HepG2 (cell line): ENCODE measurements at regions not wholly inside any gene's neighbourhood (a gene's known extent, or its start where the extent isn't known, plus 50 kb on each side); places are given as distances from the start of the nearest gene placed in this dataset.

Source experiments
- CHCHD3 ChIP-seq: sonication (generic); formaldehyde crosslinking; IDR thresholded peaks from 2 replicates; pipeline ENCODE4 v1.8.0; 2022; ENCODE audit warnings: mild to moderate bottlenecking, missing genetic modification reagents, moderate library complexity
- ELF1 ChIP-seq: sonication (generic); formaldehyde crosslinking; IDR thresholded peaks from 2 replicates; pipeline ENCODE4 v1.4.0; 2020; ENCODE audit warnings: missing genetic modification reagents
- ETV5 ChIP-seq: IDR thresholded peaks from 2 replicates; pipeline ENCODE4 v1.6.1; 2018; ENCODE audit warnings: missing biosample characterization, missing genetic modification reagents, inconsistent platforms, borderline replicate concordance
- FOXA1 ChIP-seq, 2 experiments: fragments of 450-650 bp in 1 of 2; sonication (generic) in 1 of 2; formaldehyde crosslinking in 1 of 2; IDR thresholded peaks; 2 replicates each; pipeline versions ENCODE4 v1.4.0 to v1.6.1; 2016 to 2020; ENCODE audit warnings: missing genetic modification reagents in 1 of 2
- GABPB1 ChIP-seq: IDR thresholded peaks from 2 replicates; pipeline ENCODE4 v1.6.1; 2016; ENCODE audit warnings: mild to moderate bottlenecking, missing genetic modification reagents, moderate library complexity, missing compliant biosample characterization
- GATAD1 ChIP-seq: IDR thresholded peaks from 2 replicates; pipeline ENCODE4 v1.6.1; 2016; ENCODE audit warnings: missing genetic modification reagents, missing compliant biosample characterization
- IKZF1 ChIP-seq: fragments of 450-650 bp; IDR thresholded peaks from 2 replicates; pipeline ENCODE4 v1.7.1; 2016
- JUN ChIP-seq: sonication (generic); formaldehyde crosslinking; IDR thresholded peaks from 2 replicates; pipeline ENCODE4 v1.4.0; 2020; ENCODE audit warnings: mild to moderate bottlenecking, missing genetic modification reagents
- KAT8 ChIP-seq: IDR thresholded peaks from 2 replicates; pipeline ENCODE4 v1.6.1; 2016; ENCODE audit warnings: missing genetic modification reagents, missing compliant biosample characterization
- LRRFIP1 ChIP-seq: sonication (generic); formaldehyde crosslinking; conservative IDR thresholded peaks from 2 replicates; pipeline ENCODE4 v1.4.0; 2020; ENCODE audit warnings: missing genetic modification reagents
- MTF2 ChIP-seq: sonication (generic); formaldehyde crosslinking; IDR thresholded peaks from 2 replicates; pipeline ENCODE4 v1.5.0; 2020; ENCODE audit warnings: missing genetic modification reagents, borderline replicate concordance
- MXD1 ChIP-seq: sonication (generic); formaldehyde crosslinking; IDR thresholded peaks from 2 replicates; pipeline ENCODE4 v1.4.0; 2020; ENCODE audit warnings: mild to moderate bottlenecking, missing genetic modification reagents
- MYC ChIP-seq: sonication (generic); formaldehyde crosslinking; IDR thresholded peaks from 2 replicates; pipeline ENCODE4 v1.9.0; 2021; ENCODE audit warnings: missing genetic modification reagents, borderline replicate concordance
- NR2C2 ChIP-seq: sonication (generic); formaldehyde crosslinking; IDR thresholded peaks from 2 replicates; pipeline ENCODE4 v1.4.0; 2020; ENCODE audit warnings: missing genetic modification reagents, mild to moderate bottlenecking, moderate library complexity, borderline replicate concordance
- ZFY ChIP-seq: sonication (generic); formaldehyde crosslinking; IDR thresholded peaks from 2 replicates; pipeline ENCODE4 v1.4.0; 2020; ENCODE audit warnings: missing genetic modification reagents
- ZNF121 ChIP-seq: sonication (generic); formaldehyde crosslinking; IDR thresholded peaks from 2 replicates; pipeline ENCODE4 v1.5.0; 2020; ENCODE audit warnings: mild to moderate bottlenecking, missing genetic modification reagents
- ZNF180 ChIP-seq: sonication (generic); formaldehyde crosslinking; IDR thresholded peaks from 2 replicates; pipeline ENCODE4 v1.4.0; 2020; ENCODE audit warnings: low read depth, missing genetic modification reagents, borderline replicate concordance
- ZNF276 ChIP-seq: sonication (generic); formaldehyde crosslinking; IDR thresholded peaks from 2 replicates; pipeline ENCODE4 v1.4.0; 2020; ENCODE audit warnings: mild to moderate bottlenecking, low read depth, missing genetic modification reagents
- ZNF547 ChIP-seq: sonication (generic); formaldehyde crosslinking; IDR thresholded peaks from 2 replicates; pipeline ENCODE4 v1.5.1; 2020; ENCODE audit warnings: mild to moderate bottlenecking, missing genetic modification reagents
- ZNF597 ChIP-seq: sonication (generic); formaldehyde crosslinking; IDR thresholded peaks from 2 replicates; pipeline ENCODE4 v1.5.0; 2020; ENCODE audit warnings: missing genetic modification reagents
- ZNF660 ChIP-seq: sonication (generic); formaldehyde crosslinking; IDR thresholded peaks from 2 replicates; pipeline ENCODE4 v1.5.1; 2020; ENCODE audit warnings: mild to moderate bottlenecking, low read depth, missing genetic modification reagents, borderline replicate concordance
- ZNF713 ChIP-seq: sonication (generic); formaldehyde crosslinking; IDR thresholded peaks from 2 replicates; pipeline ENCODE4 v1.4.0; 2020; ENCODE audit warnings: mild to moderate bottlenecking, missing genetic modification reagents
- ZNF724P ChIP-seq: sonication (generic); formaldehyde crosslinking; IDR thresholded peaks from 2 replicates; pipeline ENCODE4 v1.8.0; 2022; ENCODE audit warnings: missing genetic modification reagents, borderline replicate concordance
- ZNF776 ChIP-seq: sonication (generic); formaldehyde crosslinking; IDR thresholded peaks from 2 replicates; pipeline ENCODE4 v1.4.0; 2020; ENCODE audit warnings: mild to moderate bottlenecking, missing genetic modification reagents
- TF ChIP-seq, protein P1 (sequence below): conservative IDR thresholded peaks from 2 replicates; pipeline ENCODE4 v1.6.1; 2018; ENCODE audit warnings: missing genetic modification reagents

DNA sequence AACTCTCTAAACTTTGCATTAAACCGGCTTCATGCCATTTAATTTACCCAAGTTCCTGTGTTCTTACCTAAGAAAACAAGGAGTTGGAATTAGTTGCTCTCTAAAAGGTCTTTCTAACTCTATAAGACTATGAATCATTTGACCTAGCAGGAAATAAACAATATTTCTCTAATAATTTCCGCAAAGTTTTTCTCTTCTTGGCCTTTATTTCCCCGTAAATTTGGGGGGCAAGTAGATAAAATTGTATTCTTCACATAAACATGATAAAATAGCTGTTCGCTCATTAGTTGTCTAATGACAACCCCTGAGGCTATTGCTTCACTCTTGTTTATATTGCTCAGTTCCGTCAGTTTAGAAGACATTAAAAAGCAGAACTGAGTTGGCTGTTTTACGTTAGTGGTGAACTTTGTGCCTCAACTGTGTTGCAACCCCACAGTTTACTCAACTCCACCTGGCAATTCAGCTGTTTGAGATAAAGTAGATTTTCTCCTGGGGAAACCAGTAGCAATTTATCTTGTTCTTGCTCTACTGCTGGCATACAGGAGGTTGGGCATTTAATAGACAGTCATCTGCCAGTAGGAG, 74.7 kb downstream of the BTG1 start (continued):
- no peak for TF ChIP-seq ZNF276
- TF ChIP-seq FOXA1 (IDR thresholded peaks at IDR 0.05) = no peak
- TF ChIP-seq FOXA1 (CRISPR knock-in tag; IDR thresholded peaks at IDR 0.05) = peak; percentile 92
- TF ChIP-seq ZFY = no peak; the same call in 1 of the 2 replicates
- 0 out of 2 replicates have a peak, but pooled peaks have one; percentile 56 for TF ChIP-seq ZNF724P (CRISPR knock-in tag)
- TF ChIP-seq MYC (CRISPR knock-in tag) = no peak
- no peak for TF ChIP-seq CHCHD3
- peak; percentile 84 for TF ChIP-seq KAT8 (CRISPR knock-in tag)
- no peak; the same call in 1 of the 2 replicates for TF ChIP-seq JUN (CRISPR knock-in tag)
- no peak for TF ChIP-seq IKZF1
- no peak for TF ChIP-seq ZNF713
- TF ChIP-seq NR2C2 (CRISPR knock-in tag) = peak; percentile 43; the same call in 1 of the 2 replicates
- peak; percentile 68 for TF ChIP-seq GATAD1 (CRISPR knock-in tag)
- peak; percentile 85; the same call in 1 of the 2 replicates for TF ChIP-seq ETV5 (CRISPR knock-in tag)
- TF ChIP-seq ZNF776 (CRISPR knock-in tag) = no peak
- peak; percentile 29; the same call in 1 of the 2 replicates for TF ChIP-seq GABPB1 (CRISPR knock-in tag)
- no peak for TF ChIP-seq ZNF547 (CRISPR knock-in tag)
- no peak for TF ChIP-seq ZNF180 (CRISPR knock-in tag)
- no peak for TF ChIP-seq ZNF660 (CRISPR knock-in tag)
- TF ChIP-seq MTF2 = no peak
- TF ChIP-seq ELF1 (CRISPR knock-in tag) = no peak
- no peak for TF ChIP-seq ZNF597 (CRISPR knock-in tag)
- no peak for TF ChIP-seq LRRFIP1 (CRISPR knock-in tag)
- no peak for TF ChIP-seq MXD1 (CRISPR knock-in tag)
- peak; percentile 23; the same call in 1 of the 2 replicates for TF ChIP-seq ZNF121 (CRISPR knock-in tag)
- TF ChIP-seq, protein P1, sequence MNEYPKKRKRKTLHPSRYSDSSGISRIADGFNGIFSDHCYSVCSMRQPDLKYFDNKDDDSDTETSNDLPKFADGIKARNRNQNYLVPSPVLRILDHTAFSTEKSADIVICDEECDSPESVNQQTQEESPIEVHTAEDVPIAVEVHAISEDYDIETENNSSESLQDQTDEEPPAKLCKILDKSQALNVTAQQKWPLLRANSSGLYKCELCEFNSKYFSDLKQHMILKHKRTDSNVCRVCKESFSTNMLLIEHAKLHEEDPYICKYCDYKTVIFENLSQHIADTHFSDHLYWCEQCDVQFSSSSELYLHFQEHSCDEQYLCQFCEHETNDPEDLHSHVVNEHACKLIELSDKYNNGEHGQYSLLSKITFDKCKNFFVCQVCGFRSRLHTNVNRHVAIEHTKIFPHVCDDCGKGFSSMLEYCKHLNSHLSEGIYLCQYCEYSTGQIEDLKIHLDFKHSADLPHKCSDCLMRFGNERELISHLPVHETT (CRISPR knock-in tag) = peak; percentile 49; the same call in 1 of the 2 replicates
